ENCODE measurements at regions not wholly inside any gene's neighbourhood (a gene's known extent, or its start where the extent isn't known, plus 50 kb on each side); places are given as distances from the start of the nearest gene placed in this dataset.
"Not testable (repeated sequence)": the region's sequence is repeated elsewhere in the genome, so short reads cannot be mapped to it uniquely, and the experiment has no call there.

- TF ChIP-seq EP300 (IDR thresholded peaks at IDR 0.05); POLR2A (IDR thresholded peaks at IDR 0.05; ENCODE audit: low read depth); POLR2AphosphoS5 (IDR thresholded peaks at IDR 0.05): not testable (repeated sequence)
- TF ChIP-seq, protein P1, sequence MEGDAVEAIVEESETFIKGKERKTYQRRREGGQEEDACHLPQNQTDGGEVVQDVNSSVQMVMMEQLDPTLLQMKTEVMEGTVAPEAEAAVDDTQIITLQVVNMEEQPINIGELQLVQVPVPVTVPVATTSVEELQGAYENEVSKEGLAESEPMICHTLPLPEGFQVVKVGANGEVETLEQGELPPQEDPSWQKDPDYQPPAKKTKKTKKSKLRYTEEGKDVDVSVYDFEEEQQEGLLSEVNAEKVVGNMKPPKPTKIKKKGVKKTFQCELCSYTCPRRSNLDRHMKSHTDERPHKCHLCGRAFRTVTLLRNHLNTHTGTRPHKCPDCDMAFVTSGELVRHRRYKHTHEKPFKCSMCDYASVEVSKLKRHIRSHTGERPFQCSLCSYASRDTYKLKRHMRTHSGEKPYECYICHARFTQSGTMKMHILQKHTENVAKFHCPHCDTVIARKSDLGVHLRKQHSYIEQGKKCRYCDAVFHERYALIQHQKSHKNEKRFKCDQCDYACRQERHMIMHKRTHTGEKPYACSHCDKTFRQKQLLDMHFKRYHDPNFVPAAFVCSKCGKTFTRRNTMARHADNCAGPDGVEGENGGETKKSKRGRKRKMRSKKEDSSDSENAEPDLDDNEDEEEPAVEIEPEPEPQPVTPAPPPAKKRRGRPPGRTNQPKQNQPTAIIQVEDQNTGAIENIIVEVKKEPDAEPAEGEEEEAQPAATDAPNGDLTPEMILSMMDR (IDR thresholded peaks at IDR 0.05) = not testable (repeated sequence)
Measured at GRCh38 chr3:178219661-178220060, 316.6 kb upstream of the KCNMB2 start.
